Neural progenitor cell (in vitro differentiated cells): ENCODE measurements at regions not wholly inside any gene's neighbourhood (a gene's known extent, or its start where the extent isn't known, plus 50 kb on each side); places are given as distances from the start of the nearest gene placed in this dataset.
A peak's percentile ranks its signal among the peaks of the same experiment; 100 is the strongest.

Experiments used
- DNase-seq: peaks from one replicate; pipeline ENCODE4 v3.0.0-alpha.2; 2016; ENCODE audit warnings: low spot score
- H2AFZ ChIP-seq: fragments of 200-600 bp; sonication (generic); replicated peaks from 2 replicates; pipeline ENCODE4 v1.6.1; 2016; ENCODE audit warnings: antibody characterized with exemption
- H3F3A ChIP-seq: fragments of 200-600 bp; sonication (generic); 2 replicates; pipeline ENCODE4 v1.6.1; 2016; ENCODE audit warnings: antibody characterized with exemption, low read depth
- H3K27ac ChIP-seq: fragments of 200-600 bp; sonication (generic); 2 replicates; pipeline ENCODE4 v1.5.1; 2016; ENCODE audit warnings: mild to moderate bottlenecking
- H3K27me3 ChIP-seq: fragments of 200-600 bp; sonication (generic); 2 replicates; pipeline ENCODE4 v1.6.1; 2016; ENCODE audit warnings: mild to moderate bottlenecking, moderate library complexity
- H3K36me3 ChIP-seq: fragments of 200-600 bp; sonication (generic); 2 replicates; pipeline ENCODE4 v1.5.1; 2016
- H3K4me1 ChIP-seq: fragments of 200-600 bp; sonication (generic); 2 replicates; pipeline ENCODE4 v1.6.1; 2016; ENCODE audit warnings: mixed run types
- H3K4me2 ChIP-seq: fragments of 200-600 bp; sonication (generic); 2 replicates; pipeline ENCODE4 v1.6.1; 2016
- H3K4me3 ChIP-seq: fragments of 200-600 bp; sonication (generic); 2 replicates; pipeline ENCODE4 v1.5.1; 2016
- H3K79me2 ChIP-seq: fragments of 200-600 bp; sonication (generic); 2 replicates; pipeline ENCODE4 v1.6.1; 2016; ENCODE audit warnings: low read depth
- H3K9ac ChIP-seq: fragments of 200-600 bp; sonication (generic); 2 replicates; pipeline ENCODE4 v1.6.1; 2016
- H3K9me3 ChIP-seq: fragments of 200-600 bp; sonication (generic); 2 replicates; pipeline ENCODE4 v1.5.1; 2016; ENCODE audit warnings: low read depth
- H4K20me1 ChIP-seq: fragments of 200-600 bp; sonication (generic); 2 replicates; pipeline ENCODE4 v1.6.1; 2016; ENCODE audit warnings: low read depth
- H3K27ac Mint-ChIP-seq: 3 replicates; pipeline ENCODE4 v1.8.0; 2021; ENCODE audit warnings: mixed read lengths
- H3K27me3 Mint-ChIP-seq: 2 replicates; pipeline ENCODE4 v1.8.0; 2022; ENCODE audit warnings: low read depth, mild to moderate bottlenecking, inconsistent platforms, moderate library complexity, mixed read lengths; ENCODE audit not compliant: insufficient read depth
- H3K36me3 Mint-ChIP-seq: 3 replicates; pipeline ENCODE4 v1.8.0; 2021; ENCODE audit warnings: mixed read lengths
- H3K4me1 Mint-ChIP-seq: 3 replicates; pipeline ENCODE4 v1.8.0; 2021; ENCODE audit warnings: mixed read lengths
- H3K4me3 Mint-ChIP-seq: 3 replicates; pipeline ENCODE4 v1.8.0; 2021; ENCODE audit warnings: mild to moderate bottlenecking, moderate library complexity, mixed read lengths
- H3K9me3 Mint-ChIP-seq: 3 replicates; pipeline ENCODE4 v1.8.0; 2020; ENCODE audit warnings: mixed read lengths
- EZH2 ChIP-seq: fragments of 200-600 bp; sonication (generic); IDR thresholded peaks from 2 replicates; pipeline ENCODE4 v1.6.1; 2017; ENCODE audit warnings: antibody characterized with exemption, mild to moderate bottlenecking, moderate library complexity
- EZH2phosphoT487 ChIP-seq: fragments of 200-600 bp; sonication (generic); IDR thresholded peaks from 2 replicates; pipeline ENCODE4 v1.6.1; 2017; ENCODE audit warnings: antibody characterized with exemption
- TF ChIP-seq, protein P1 (sequence below): fragments of 200-600 bp; sonication (generic); IDR thresholded peaks from 2 replicates; pipeline ENCODE4 v1.5.1; 2017; ENCODE audit warnings: antibody characterized with exemption, mild to moderate bottlenecking

DNA sequence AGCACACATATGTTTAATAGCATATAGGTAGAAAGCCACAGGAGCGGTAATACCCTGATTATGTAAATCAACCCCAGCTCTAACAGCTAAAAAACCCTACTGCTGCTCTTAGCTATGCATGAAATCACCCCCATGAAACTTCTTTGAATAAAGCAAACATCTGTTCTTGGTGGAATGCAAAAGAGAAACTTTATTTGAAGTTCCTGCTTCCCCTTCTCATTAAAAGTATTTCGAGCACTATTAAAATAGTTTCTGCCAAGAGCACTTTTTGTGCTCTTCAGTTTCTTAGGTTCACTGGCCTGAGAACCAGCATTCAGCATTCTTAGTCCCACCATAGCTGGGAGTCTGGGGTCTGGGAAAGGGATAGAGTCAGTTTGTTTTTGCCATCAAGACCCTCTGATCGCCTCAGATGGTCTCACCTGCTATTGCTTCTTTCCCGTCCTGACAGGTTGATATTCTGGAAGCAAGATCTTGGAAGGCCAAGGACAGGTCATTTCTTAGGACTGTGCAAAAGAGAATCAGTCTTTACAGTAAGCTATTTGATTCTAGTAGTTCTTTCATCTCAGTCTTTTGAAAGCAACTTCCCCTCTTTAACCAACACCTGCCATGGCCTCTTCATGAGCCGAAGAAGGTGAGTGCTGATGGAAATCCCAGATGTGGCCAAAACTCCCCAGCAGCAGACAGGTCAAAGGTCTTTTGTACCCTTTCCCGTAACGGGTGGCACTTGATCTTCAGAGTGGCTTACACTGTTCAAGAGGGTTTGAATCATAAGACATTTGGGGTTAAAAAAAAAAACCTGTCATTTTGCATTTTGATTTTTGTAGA is 76.5 kb upstream of the TMEM170B start:
- no peak overlapping the region for H3K27ac Mint-ChIP-seq
- H3K4me2 ChIP-seq = no peak overlapping the region

DNA sequence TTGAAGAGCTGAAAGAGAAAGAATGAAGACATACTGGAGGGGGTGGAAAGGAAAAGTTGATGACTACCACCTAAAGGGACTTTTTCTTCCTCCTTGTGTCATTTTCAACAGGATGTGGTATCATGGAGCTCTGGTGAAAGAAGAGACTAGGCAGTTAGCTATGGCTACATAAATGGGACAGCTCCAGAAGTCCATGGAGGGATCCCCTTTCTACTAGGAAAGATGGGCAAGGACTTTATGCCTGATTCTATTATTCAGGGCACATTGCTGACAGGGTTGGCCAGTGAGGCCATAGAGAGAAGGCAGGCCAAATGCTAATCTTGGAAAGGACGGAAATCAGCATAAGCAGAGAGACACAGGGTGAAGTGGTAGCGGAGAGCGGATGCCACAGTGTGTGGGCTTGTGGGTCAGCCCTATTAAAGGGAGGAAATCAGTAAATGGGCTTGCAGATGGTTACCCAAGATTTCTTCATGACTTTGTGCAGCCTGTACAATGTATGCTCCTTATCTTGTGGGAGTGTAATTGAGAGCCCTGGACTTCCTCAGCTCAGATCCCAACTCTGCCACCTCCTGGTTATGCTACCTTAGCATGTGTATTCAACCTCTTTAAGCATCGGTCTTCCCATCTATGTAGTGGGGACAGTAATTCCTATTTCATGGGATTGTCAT is 77.4 kb upstream of the TMEM170B start:
- no peak overlapping the region for H2AFZ ChIP-seq
- no peaks in the 10 kb centered on the region for H3K36me3 Mint-ChIP-seq
- no peak overlapping the region for H3K27ac Mint-ChIP-seq

More for the DNA sequence above, 76.5 kb upstream of the TMEM170B start:
- H3K27me3 Mint-ChIP-seq = peaks cover 5% of the 10 kb centered on the region
- no peaks in the 10 kb centered on the region for H3K36me3 Mint-ChIP-seq
- H3F3A ChIP-seq = no peaks in the 10 kb centered on the region
- H3K27ac ChIP-seq = no peak overlapping the region
- peaks cover 3% of the 10 kb centered on the region for H3K4me1 Mint-ChIP-seq
- H4K20me1 ChIP-seq = no peaks in the 10 kb centered on the region
- no peaks in the 10 kb centered on the region for H3K27me3 ChIP-seq
- no peaks in the 10 kb centered on the region for H3K9me3 ChIP-seq
- no peak overlapping the region for H3K4me3 Mint-ChIP-seq
- no peaks in the 10 kb centered on the region for H3K79me2 ChIP-seq
- peaks cover 6% of the 10 kb centered on the region for H3K9me3 Mint-ChIP-seq
- no peak overlapping the region for H2AFZ ChIP-seq
- H3K36me3 ChIP-seq = no peaks in the 10 kb centered on the region
- H3K4me1 ChIP-seq = peaks cover 6% of the 10 kb centered on the region
- H3K9ac ChIP-seq = no peak overlapping the region
- DNase-seq = no peak
- H3K4me3 ChIP-seq = no peak overlapping the region
- TF ChIP-seq EZH2 = no peak
- TF ChIP-seq, protein P1, sequence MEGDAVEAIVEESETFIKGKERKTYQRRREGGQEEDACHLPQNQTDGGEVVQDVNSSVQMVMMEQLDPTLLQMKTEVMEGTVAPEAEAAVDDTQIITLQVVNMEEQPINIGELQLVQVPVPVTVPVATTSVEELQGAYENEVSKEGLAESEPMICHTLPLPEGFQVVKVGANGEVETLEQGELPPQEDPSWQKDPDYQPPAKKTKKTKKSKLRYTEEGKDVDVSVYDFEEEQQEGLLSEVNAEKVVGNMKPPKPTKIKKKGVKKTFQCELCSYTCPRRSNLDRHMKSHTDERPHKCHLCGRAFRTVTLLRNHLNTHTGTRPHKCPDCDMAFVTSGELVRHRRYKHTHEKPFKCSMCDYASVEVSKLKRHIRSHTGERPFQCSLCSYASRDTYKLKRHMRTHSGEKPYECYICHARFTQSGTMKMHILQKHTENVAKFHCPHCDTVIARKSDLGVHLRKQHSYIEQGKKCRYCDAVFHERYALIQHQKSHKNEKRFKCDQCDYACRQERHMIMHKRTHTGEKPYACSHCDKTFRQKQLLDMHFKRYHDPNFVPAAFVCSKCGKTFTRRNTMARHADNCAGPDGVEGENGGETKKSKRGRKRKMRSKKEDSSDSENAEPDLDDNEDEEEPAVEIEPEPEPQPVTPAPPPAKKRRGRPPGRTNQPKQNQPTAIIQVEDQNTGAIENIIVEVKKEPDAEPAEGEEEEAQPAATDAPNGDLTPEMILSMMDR = no peak
- no peak for TF ChIP-seq EZH2phosphoT487

DNA sequence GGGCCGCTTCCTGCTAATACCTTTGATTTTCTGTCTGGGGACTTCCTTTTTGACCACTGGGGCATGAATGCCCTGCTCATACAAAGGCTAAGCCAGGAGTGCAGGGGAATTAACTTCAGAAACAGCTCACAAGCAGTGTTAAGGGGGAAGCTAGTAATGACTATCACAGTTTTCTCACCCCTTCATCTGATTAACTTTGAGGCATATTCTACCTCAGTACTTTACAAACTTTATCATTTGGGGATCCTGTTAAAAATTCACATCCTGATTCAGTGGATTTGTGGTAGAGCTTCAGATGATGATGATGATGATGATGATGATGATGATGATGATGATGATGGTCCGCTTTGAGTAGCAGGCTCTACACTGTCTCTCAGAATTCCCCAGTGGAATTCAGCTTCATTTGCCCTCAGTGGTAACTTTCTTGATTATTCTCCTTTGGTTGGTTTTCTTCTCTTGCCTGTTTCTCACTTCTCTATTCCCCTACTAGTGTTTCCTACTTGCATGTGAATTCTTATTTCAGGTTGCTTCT is 78.4 kb upstream of the TMEM170B start:
- Mint-ChIP-seq H3K4me1 (peaks cover 3% of the 10 kb centered on the region), H3K9me3 (peaks cover 15% of the 10 kb centered on the region), H3K27ac (no peak overlapping the region), H3K36me3 (no peaks in the 10 kb centered on the region), H3K4me3 (no peak overlapping the region), H3K27me3 (peaks cover 3% of the 10 kb centered on the region)
- H3K4me3 ChIP-seq = no peak overlapping the region
- H3K27ac ChIP-seq = no peak overlapping the region
- peak; percentile 40 for DNase-seq
- H3K9me3 ChIP-seq = no peaks in the 10 kb centered on the region
- H2AFZ ChIP-seq = no peak overlapping the region
- no peaks in the 10 kb centered on the region for H3K36me3 ChIP-seq
- H3K4me2 ChIP-seq = no peak overlapping the region
- no peaks in the 10 kb centered on the region for H4K20me1 ChIP-seq
- TF ChIP-seq, protein P1 = no peak
- TF ChIP-seq EZH2phosphoT487 = no peak
- TF ChIP-seq EZH2 = no peak
- H3F3A ChIP-seq = no peaks in the 10 kb centered on the region
- no peak overlapping the region for H3K9ac ChIP-seq
- H3K79me2 ChIP-seq = no peaks in the 10 kb centered on the region
- peaks cover 6% of the 10 kb centered on the region for H3K4me1 ChIP-seq
- no peaks in the 10 kb centered on the region for H3K27me3 ChIP-seq

More for the DNA sequence above, 77.4 kb upstream of the TMEM170B start:
- H3K4me3 Mint-ChIP-seq = no peak overlapping the region
- Histone ChIP-seq H3K27ac (no peak overlapping the region), H3K36me3 (no peaks in the 10 kb centered on the region), H3K9ac (no peak overlapping the region), H3F3A (no peaks in the 10 kb centered on the region), H3K4me3 (no peak overlapping the region), H3K9me3 (no peaks in the 10 kb centered on the region), H3K79me2 (no peaks in the 10 kb centered on the region), H3K4me2 (no peak overlapping the region), H4K20me1 (no peaks in the 10 kb centered on the region), H3K4me1 (peaks cover 6% of the 10 kb centered on the region), H3K27me3 (no peaks in the 10 kb centered on the region)
- H3K27me3 Mint-ChIP-seq = peaks cover 5% of the 10 kb centered on the region
- H3K4me1 Mint-ChIP-seq = peaks cover 3% of the 10 kb centered on the region
- peaks cover 12% of the 10 kb centered on the region for H3K9me3 Mint-ChIP-seq
- no peak for DNase-seq
- TF ChIP-seq EZH2phosphoT487 (no peak), EZH2 (no peak)
- TF ChIP-seq, protein P1 = no peak
